Activated CD8-positive, alpha-beta memory T cell treated with anti-CD3 and anti-CD28 coated beads for 48 hours (primary cell): ENCODE measurements at regions not wholly inside any gene's neighbourhood (a gene's known extent, or its start where the extent isn't known, plus 50 kb on each side); places are given as distances from the start of the nearest gene placed in this dataset.
"Not testable (repeated sequence)": the region's sequence is repeated elsewhere in the genome, so short reads cannot be mapped to it uniquely, and the experiment has no call there.

ENCODE experiments used
- DNase-seq, 3 experiments: peaks; one replicate each; pipeline ENCODE4 v3.0.0-alpha.2; 2020; ENCODE audit warnings: low read depth in 2 of 3, low spot score in 2 of 3

DNA sequence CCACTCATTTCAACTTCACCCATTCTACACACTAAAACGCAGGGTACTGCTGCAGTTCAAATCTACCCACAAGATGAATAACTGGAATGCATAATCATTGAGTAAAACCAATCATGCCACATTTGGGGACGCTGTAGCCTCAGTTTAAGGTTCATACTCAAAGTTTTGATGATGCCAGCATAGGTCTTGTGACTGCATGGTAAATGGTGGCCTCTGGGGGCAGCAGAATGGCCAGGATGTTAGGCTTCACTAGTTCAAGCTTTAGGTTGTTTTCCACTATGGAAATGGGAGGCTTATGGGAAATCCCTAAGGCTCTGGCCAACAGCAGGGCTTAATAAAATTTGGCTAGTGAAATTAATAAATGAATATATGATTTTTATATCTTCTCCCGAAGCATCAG lies 104.3 kb upstream of the TSC22D2 start:
- no peak for DNase-seq

DNA sequence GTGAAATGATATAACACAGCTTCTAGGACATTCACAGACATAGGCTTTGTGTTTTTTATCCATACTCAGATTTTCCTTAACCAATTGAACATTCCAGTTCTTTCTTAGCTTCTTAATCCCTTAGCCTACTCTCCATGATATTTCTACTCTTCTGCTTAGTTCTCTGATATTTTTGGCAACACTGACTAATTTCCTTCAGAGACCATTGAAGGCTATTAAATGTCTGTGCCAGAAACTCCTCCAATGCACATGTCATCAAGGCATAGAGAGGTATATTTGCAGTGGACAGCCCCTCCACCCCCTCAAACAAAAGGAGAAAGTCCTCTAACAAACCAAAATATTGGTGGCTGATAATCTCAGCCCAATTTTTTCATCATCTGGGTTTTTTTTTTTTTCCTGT lies 105.9 kb upstream of the TSC22D2 start:
- no peak for DNase-seq

DNA sequence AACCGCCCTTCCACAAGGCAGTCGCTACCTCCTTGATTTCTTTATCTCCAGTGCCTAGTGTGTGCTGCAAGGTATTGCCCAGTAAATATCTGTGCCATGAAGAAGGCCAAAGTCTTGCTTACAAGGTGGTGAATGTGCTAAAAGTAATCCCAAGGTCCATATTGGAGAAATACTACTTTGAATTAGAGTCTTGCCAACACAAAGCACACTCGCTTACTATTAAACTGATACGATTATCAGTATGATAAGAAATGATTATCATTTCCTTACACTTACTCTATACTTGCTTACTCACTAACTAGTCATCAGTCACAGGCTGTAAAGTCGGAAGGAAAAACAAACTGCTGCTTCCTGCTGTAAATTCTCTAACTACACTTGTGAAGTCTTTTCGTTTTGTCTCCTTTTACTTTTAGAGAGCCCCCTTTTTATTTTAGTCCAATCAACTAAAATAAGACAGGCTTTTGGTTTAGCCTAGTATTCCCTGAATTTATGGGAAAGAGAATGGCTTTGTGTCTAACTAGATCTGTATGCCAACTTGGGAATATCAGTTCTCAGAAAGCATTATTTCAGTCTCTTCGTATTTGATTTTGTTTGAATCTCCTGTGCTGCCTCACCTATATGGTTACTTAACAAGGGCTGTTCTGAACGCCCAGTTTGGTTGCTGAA lies 107.1 kb upstream of the TSC22D2 start:
- DNase-seq, result no peak

DNA sequence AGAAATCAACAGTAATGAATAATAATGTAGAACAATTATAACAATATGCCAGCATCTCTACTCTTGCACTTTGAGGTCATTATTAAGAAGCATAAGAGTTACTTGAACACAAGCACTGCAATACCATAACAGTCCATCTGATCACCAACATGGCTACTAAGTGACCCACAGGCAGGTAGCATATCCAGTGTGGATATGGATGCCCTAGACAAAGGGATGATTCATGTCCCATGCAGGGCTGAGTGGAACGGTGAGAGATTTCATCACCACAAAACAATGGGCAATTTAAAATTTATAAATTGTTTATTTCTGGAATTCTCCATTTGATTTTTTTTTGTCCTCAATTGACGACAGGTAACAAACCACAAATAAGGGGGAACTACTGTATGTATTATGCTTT lies 107.7 kb upstream of the TSC22D2 start:
- DNase-seq, result no peak

DNA sequence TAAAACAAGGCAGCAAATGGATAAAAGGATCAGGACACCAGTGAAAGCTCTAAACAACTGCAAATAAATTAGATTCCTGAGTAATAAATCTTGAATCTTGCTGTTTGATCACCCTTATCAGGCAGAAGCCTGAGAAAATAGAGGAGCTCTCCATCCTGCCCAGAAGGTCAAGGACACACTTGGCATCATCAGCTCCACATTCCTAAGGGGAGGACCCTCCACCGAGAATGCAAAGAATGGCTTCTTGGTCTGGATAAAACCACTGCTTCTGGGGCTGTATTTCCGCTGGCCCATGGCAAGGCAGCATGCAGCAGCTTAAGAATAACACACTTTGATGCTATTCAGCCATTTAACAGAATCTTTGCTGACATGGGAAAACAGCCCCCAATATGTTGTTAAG lies 108.9 kb upstream of the TSC22D2 start:
- DNase-seq, result no peak

DNA sequence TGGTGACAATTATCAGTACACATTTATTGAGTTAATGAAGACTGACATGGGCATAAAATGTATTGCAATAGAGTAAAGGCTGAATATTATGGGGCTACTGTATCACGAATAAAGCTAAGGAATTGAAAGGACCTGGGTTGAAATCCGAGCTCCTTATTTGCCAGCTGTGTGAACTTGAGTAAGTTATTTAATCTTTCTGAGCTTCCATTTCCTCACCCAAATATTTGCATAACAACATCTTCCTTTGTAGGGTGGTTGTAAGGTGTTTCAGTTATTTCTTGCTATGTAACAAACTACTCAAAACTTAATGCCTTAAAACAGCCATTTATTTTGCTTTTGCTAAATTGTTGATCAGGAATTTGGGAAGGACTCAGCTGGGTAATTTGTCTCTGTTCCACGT lies 111.1 kb upstream of the TSC22D2 start:
- DNase-seq, result no peak

DNA sequence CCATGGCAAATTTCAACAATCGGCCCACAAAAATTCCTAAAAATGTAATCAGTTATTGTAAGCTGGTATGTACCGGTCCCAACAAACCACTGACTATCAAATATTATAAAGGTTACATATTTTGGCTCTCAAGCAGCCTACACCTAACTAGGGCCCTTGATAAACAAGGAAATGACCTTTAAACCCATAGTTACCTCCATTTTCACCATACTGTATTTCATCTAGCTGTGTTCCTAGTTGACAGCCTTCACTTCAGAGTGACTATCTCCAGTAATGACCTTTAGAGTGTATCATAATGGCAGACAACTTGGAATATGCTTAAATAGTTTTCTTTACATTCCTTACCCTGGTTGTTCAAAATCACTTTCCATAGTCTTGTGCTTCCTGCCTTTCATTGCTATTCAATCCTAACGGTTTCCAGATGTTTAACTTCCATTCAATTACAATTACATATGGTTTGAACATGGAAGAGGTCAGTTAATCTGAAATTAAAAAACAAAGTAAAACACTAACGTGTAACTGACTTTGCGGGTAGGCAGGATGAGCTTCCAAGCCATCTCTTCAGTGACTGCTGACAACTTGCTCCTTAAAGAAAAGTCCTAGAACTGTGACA lies 111.9 kb upstream of the TSC22D2 start:
- DNase-seq, result no peak

DNA sequence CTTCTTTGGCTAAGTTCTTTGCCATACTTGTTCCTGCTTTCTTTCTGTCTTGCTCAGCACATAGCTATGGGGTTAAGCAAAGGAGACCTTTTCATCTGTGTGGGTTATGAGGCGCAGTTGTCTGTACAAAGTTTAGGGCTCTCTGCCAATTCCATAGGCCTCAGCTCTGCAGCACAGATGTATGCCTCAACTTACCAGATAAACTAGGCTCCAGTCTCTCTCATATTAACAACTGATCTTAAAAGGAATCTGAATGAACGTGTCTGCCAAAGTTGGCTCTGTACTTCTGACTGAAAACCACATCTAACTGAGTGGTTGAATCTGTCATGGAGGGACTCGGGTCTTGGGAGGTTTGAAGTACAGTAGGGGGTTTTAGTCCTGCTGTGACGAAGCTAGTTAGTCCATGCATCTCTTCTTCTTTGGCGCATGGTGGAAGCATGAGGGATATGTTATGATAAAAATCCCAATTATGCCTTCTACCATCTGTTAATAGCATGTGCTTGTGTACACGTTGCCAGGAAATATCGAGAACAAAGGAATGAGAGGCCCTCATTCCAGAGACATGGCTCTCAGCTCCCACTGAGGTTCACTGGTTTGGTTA lies 114.6 kb upstream of the TSC22D2 start:
- no peak for DNase-seq

DNA sequence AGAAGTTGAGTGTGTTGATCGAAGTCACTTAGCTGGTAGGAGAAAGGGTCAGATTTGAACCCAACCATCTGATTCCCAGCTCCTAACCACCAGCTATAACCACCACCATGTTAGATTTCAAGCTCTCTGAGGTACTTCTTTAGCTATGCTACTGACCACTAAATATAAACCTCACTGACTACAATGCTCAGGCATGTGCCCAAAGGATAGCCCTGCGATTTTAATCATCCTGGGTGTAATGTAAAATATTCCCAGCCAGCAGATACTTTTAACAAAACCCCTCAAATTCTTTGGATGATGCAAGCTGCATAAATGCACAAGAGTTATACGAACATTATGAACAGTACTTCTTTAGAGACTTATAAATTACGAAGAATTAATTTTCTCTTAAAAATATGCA lies 115.2 kb upstream of the TSC22D2 start:
- DNase-seq, result no peak

DNA sequence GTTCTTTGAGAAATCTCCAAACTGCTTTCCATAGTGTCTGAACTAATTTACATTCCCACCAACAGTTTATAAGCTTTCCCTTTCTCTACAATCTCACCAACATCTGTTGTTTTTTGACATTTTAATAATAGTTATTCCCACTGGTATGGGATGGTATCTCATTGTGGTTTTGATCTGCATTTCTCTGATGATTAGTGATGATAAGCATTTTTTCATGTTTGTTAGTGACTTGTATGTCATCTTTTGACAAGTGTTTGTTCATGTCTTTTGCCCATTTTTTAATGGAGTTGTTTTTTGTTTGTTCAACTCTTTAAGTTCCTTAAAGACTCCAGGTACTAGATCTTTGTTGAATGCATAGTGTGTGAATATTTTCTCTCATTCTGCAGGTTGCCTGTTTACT lies 116.6 kb upstream of the TSC22D2 start:
- no peak for DNase-seq

DNA sequence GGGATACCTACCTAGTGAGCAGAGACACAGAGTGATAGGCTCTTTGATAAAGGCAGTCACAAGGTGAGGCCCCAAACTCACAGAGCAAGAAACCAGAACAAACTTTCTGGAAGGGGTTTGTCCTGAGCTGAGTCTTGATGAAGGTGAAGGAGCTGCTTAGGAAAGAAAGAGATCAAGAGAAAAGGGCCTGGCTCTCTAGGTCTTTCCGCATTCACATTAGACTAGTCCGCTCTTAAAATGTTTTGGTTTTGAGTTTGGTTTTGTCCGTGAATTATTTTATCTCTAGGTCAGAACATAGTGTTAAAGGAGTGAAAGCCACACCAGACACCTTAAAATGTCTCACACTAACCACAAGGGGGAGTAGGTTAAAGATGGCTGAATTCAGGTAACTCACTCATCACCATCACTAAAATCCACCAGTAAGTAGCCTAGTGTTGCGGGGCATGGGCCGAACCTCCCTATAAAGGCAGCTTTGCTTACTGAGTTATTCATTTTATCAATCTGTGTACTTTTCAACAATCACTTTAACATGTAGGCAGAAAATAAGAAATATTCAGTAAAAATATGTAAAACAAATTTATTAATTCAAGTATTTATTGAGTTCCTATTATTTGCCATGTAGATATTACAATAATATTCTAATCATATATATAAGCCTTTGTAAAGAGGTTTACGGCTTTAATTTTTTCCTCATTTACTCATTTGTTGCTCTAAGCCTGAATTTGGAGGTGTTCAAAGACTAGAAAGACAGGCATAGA lies 121.5 kb upstream of the TSC22D2 start:
- DNase-seq, result no peak

DNA sequence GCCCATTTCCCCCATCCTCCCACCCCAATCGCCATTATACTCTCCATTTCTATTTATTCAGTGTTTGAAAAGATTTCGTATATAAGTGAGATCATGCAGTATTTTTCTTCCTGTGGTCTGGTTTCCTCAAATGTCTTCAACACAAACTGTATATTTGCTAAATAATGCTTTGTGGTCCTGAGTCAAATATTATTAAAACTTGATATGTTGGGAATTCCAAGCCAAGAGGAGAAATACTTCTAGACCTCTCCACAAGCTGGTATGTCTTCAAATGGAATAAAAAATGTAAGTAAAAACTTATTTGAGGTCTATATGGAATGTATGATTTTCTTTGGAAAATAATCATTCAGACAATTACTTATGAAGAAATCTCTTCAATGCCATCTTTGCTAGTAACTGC lies 122.5 kb upstream of the TSC22D2 start:
- DNase-seq, result no peak

DNA sequence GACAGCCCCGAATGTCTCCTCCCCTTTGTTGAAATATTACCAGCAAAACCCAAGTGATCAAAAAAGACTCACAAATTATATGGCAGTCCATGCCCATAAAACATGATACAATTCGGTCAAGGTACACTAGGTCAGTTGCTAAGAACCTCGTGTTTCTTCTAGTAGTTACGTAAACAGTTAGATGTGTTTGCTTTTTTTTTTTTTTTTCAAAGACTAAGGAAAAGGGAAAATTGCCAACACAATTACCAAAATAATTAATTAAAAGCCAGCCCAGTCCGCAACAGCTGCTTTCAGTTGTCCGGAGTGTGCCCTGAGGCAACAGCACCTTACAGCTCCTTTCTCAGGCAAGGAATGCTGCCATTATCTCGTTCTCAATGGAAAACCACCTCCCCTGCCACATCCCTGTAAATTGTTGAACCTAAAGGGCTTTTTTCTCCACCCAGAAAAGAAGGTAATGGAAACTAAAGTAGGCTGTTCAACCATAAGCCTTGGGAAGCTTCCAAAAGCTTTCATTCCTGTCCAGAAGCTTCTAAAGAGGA lies 129.2 kb upstream of the TSC22D2 start:
- no peak for DNase-seq

DNA sequence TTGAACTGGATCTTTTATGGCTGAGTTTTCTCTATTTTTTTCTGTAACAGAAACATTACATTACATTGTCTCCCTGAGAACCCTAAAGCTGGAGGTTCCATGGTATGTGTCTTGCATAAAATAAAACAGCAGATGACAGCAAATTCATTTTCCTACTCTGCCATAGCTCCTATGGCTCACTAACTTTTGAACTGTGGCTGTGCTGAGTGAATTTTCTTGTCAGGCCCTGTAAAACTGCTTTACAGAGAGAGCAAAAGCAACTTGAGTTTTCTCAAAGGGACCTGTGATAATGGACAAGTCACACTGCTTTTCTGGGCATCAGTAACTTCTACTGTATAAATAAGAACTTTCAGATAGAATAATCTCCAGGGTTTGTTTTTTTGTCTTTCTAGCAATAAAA lies 129.9 kb upstream of the TSC22D2 start:
- DNase-seq, result no peak

DNA sequence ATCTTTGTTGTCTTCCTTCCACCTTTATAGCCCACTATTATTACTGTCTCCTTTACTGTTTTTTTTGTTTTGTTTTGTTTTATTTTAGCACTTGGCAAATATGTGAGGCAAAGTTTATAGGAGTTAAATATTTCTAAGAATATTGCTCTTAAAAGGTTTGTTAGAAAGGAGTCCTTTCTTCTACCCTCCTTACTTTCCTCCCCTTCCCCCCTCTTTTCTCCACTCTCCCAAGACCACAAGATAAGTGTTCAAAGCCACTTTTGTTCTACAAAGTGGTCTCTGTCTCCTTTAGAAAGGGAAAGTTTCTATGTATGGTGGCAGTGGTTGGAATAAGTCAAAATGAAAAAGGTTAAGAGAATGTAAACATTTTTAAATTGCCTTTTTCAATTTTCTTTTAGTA lies 130.7 kb upstream of the TSC22D2 start:
- no peak for DNase-seq

DNA sequence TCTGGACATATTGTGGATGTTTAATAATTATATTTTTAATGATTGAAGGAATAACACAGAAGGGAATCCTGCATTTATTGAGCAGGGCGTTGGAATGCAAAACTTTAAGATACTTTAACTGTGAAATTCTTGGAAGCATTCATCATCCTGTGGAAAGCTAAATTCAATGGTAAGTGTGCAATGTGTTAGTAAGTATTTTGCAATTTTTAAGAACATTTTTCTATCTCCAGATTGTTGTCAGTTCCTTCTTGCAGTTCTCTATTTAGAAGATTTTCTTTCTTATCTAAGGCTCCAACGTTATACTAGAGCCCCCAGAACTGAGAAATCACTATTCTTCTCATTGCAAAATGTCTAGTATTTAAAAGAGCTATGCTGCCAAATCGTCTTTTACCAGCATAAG lies 132.2 kb upstream of the TSC22D2 start:
- no peak for DNase-seq

DNA sequence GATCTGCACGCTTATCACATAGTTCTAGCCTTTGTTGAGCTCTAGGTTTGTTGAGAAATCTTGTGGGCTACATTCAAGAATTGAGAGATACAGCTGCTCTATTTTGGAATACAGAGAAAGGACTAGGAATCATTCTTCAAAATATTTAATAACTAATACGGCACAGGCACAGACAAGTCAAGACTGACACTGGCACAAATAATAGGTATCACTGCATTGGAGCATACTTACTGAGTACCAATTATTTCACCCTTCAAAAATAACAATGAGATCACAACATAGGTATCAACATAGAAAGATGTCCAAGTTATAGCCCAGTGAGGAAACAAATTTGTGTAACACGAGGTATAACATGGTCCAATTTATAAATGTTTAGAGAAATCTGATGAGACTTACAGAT lies 133.7 kb upstream of the TSC22D2 start:
- no peak for DNase-seq

DNA sequence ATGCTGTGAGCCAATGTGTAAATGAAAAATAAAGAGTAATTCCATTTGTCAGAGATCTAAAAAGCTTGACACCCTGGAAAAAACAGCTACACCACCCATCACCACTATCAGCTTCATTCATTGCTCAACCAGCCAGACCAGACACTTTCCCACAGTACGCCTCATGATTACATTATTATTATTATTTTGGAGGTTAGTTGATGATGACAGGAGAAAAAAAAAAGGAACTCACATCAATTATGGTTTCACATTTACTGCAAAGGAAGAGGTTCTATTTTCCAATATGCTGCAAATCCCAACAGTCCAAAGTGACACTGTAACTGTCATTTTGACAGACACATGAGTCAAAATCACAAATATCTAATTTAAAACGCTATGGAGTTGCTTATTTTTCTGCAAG lies 134.7 kb upstream of the TSC22D2 start:
- DNase-seq, result no peak

DNA sequence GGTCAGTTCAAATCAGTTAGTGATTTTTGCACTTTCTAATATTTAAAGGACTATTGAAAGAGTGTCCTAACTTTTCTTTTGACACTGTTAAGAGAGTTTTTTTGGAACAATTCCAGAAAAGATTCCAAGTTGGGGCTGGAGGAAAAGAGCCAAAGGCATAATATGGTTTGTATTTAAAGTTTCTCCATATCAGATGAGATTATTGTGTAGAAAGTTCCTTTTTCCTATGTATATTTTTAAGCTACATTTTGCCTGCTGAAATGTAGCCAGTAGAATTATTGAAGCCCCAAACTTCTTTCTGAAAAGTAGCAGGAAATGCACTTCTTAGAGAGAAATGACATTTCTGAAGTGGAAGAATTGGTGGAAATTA lies 136.5 kb upstream of the TSC22D2 start:
- no peak for DNase-seq

DNA sequence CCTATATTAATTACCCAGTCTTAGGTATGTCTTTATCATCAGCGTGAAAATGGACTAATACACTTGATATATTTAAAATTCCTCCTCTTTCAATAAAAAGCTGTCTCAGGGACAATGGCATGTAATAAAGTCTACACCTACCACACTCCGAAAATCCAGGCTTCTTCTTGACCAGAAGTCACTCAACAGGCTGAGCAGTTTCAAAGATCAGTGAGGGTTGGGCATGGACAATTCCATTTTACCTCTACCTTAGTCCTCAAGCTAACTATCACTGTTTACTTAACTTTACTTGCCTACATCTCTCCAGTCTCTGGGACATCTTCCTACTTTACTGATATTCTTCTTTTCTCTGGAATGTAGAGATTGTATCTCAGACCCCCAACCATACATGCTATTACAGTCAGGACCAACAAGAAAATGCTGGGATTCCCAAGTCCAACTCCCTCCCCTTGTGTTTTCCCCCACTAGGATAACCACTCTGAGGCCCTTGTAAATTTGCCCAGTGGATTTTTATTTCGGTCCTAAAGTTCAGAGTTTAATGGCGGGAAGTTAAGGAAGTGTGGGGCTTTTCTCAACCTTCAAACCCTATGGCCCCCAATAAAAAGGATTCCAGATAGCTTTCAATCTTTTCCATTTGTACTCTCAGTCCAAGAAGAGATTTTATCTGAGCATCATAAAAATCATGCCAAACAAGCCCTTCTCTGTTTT lies 137.1 kb upstream of the TSC22D2 start:
- DNase-seq, result no peak

DNA sequence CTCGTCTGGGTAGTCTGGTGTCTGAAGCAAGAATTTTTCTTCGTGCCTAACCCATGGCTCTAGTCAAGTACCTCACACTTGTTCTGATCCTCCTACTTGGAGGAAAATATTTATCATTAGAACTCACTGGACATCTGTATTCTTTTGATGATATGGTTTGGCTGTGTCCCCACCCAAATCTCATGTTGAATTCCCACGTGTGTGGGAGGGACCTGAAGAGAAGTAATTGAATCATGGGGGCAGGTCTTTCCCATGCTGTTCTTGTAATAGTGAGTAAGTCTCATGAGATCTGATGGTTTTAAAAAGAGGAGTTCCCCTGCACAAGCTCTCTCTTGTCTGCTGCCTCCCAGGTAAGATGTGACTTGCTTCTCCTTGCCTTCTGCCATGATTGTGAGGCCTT lies 137.7 kb upstream of the TSC22D2 start:
- DNase-seq, result not testable (repeated sequence)
